Peyer's patch (tissue), 4 donors: ENCODE measurements at regions not wholly inside any gene's neighbourhood (a gene's known extent, or its start where the extent isn't known, plus 50 kb on each side); places are given as distances from the start of the nearest gene placed in this dataset.

Source experiments
- DNase-seq, 3 donors: peaks; one replicate each; pipeline ENCODE4 v3.0.0-alpha.2; 2017 to 2019
- H3K27ac ChIP-seq, 4 donors: fragments of 200-600 bp; sonication (generic); one replicate each; pipeline ENCODE4 v1.5.1; 2016 to 2019
- H3K27me3 ChIP-seq, 2 donors: fragments of 200-600 bp; sonication (generic); one replicate each; pipeline ENCODE4 v1.5.1; 2019
- H3K36me3 ChIP-seq, 3 donors: fragments of 200-600 bp; sonication (generic); one replicate each; pipeline ENCODE4 v1.5.1; 2016 to 2019
- H3K4me1 ChIP-seq, 4 donors: fragments of 200-600 bp; sonication (generic); one replicate each; pipeline ENCODE4 v1.5.1; 2016 to 2019
- H3K4me3 ChIP-seq, 4 donors: fragments of 200-600 bp; sonication (generic); 1 replicate in 3 of 4; 2 replicates in 1 of 4; pipeline ENCODE4 v1.5.1; 2016 to 2019; ENCODE audit warnings: mild to moderate bottlenecking in 1 of 4
- H3K9me3 ChIP-seq, 4 donors: fragments of 200-600 bp; sonication (generic); one replicate each; pipeline ENCODE4 v1.5.1; 2016 to 2019; ENCODE audit warnings: mild to moderate bottlenecking in 1 of 4
- CTCF ChIP-seq, 6 experiments: fragments of 450-650 bp in 4 of 6; fragments of 200-600 bp in 2 of 6; sonication (generic) in 1 of 6; IDR thresholded peaks; one replicate each; pipeline ENCODE4 v1.5.1; 2017 to 2019; ENCODE audit warnings: antibody characterized with exemption in 6 of 6, mild to moderate bottlenecking in 3 of 6, moderate library complexity in 1 of 6
- POLR2A ChIP-seq, 2 donors: fragments of 450-650 bp; IDR thresholded peaks; one replicate each; pipeline ENCODE4 v1.5.1; 2017; ENCODE audit warnings: antibody characterized with exemption in 2 of 2, mild to moderate bottlenecking in 2 of 2, moderate library complexity in 2 of 2

- Histone ChIP-seq H3K36me3 (no peaks in the 10 kb centered on the region), H3K4me3 (no peak overlapping the region), H3K9me3 (no peaks in the 10 kb centered on the region), H3K27ac (no peak overlapping the region), H3K27me3 (peaks cover 0 to 56% of the 10 kb centered on the region in 2 donors), H3K4me1 (peaks cover 0 to 15% (median 6%) of the 10 kb centered on the region in 4 donors)
- TF ChIP-seq CTCF (IDR thresholded peaks at IDR 0.05) (no peak), POLR2A (IDR thresholded peaks at IDR 0.05) (no peak)
- no peak for DNase-seq
These were observed 79.3 kb upstream of the POLG start for GRCh38 chr15:89413877-89414276.

GRCh38 chr15:89412905-89413411, 78.3 kb upstream of the POLG start:
- Histone ChIP-seq H3K27me3 (peaks cover 0 to 58% of the 10 kb centered on the region in 2 donors), H3K4me3 (no peak overlapping the region), H3K27ac (no peak overlapping the region), H3K9me3 (no peaks in the 10 kb centered on the region), H3K36me3 (no peaks in the 10 kb centered on the region), H3K4me1 (peaks cover 0 to 21% (median 10%) of the 10 kb centered on the region in 4 donors)
- TF ChIP-seq CTCF (IDR thresholded peaks at IDR 0.05) (no peak), POLR2A (IDR thresholded peaks at IDR 0.05) (no peak)
- DNase-seq = no peak

GRCh38 chr15:89410039-89410435, 75.4 kb upstream of the POLG start:
- no peak for DNase-seq
- TF ChIP-seq POLR2A (IDR thresholded peaks at IDR 0.05) = no peak
- no peak for TF ChIP-seq CTCF (IDR thresholded peaks at IDR 0.05)
- Histone ChIP-seq H3K27me3 (peaks cover 0 to 73% of the 10 kb centered on the region in 2 donors), H3K27ac (no peak overlapping the region), H3K4me1 (peaks cover 0 to 43% (median 12%) of the 10 kb centered on the region in 4 donors), H3K9me3 (no peaks in the 10 kb centered on the region), H3K36me3 (no peaks in the 10 kb centered on the region), H3K4me3 (no peak overlapping the region)

- H3K36me3 ChIP-seq = no peaks in the 10 kb centered on the region
- H3K9me3 ChIP-seq = no peaks in the 10 kb centered on the region
- H3K4me3 ChIP-seq = peak overlapping the region in 3 of 4 donors; percentile 28 to 39 (median 29)
- no peak for DNase-seq
- peaks cover 0 to 43% (median 12%) of the 10 kb centered on the region in 4 donors for H3K4me1 ChIP-seq
- TF ChIP-seq CTCF (IDR thresholded peaks at IDR 0.05) = no peak
- TF ChIP-seq POLR2A (IDR thresholded peaks at IDR 0.05) = no peak
- peaks cover 0 to 79% of the 10 kb centered on the region in 2 donors for H3K27me3 ChIP-seq
- no peak overlapping the region for H3K27ac ChIP-seq
These were observed 74.8 kb upstream of the POLG start for GRCh38 chr15:89409184-89410038.

GRCh38 chr15:89408372-89409183, 74.0 kb upstream of the POLG start:
- H3K4me3 ChIP-seq = peak overlapping the region in 3 of 4 donors; percentile 28 to 39 (median 29)
- DNase-seq = no peak
- H3K9me3 ChIP-seq = no peaks in the 10 kb centered on the region
- H3K27me3 ChIP-seq = peaks cover 0 to 87% of the 10 kb centered on the region in 2 donors
- TF ChIP-seq POLR2A (IDR thresholded peaks at IDR 0.05) (no peak), CTCF (IDR thresholded peaks at IDR 0.05) (no peak)
- no peak overlapping the region for H3K27ac ChIP-seq
- H3K4me1 ChIP-seq = peaks cover 0 to 43% (median 12%) of the 10 kb centered on the region in 4 donors
- no peaks in the 10 kb centered on the region for H3K36me3 ChIP-seq
